ENCODE measurements at regions not wholly inside any gene's neighbourhood (a gene's known extent, or its start where the extent isn't known, plus 50 kb on each side); places are given as distances from the start of the nearest gene placed in this dataset.

- TF ChIP-seq EZH2 (IDR thresholded peaks at IDR 0.05; ENCODE audit: insufficient read depth, poor library complexity, severe bottlenecking) (no peak), EZH2phosphoT487 (IDR thresholded peaks at IDR 0.05; ENCODE audit: insufficient read depth, low read depth) (no peak)
Observed at GRCh38 chr14:22334275-22334577, 254.8 kb downstream of the DAD1 start.

Data from GM23248 (cell line).